ENCODE measurements at regions not wholly inside any gene's neighbourhood (a gene's known extent, or its start where the extent isn't known, plus 50 kb on each side); places are given as distances from the start of the nearest gene placed in this dataset.

- Histone ChIP-seq H3K36me3 (no peaks in the 10 kb centered on the region), H3K9me3 (no peaks in the 10 kb centered on the region), H3K27ac (no peak overlapping the region), H3K4me3 (no peak overlapping the region), H3K27me3 (no peaks in the 10 kb centered on the region), H3K4me1 (no peaks in the 10 kb centered on the region)
- intact Hi-C loops (cut with DNase I; ENCODE audit: low total_unique reads) (no loop called here), in situ Hi-C loops (cut with MboI; ENCODE audit: low pct_ligation_motif_present in 1 of 4, low pct_unique_long_range_greater_than_20kb in 1 of 4, low sequenced_read_pairs in 3 of 4) (no loop called here)
- TF ChIP-seq POLR2AphosphoS5 (IDR thresholded peaks at IDR 0.05), result no peak
- TF ChIP-seq POLR2A (IDR thresholded peaks at IDR 0.05), result no peak
- TF ChIP-seq CTCF (IDR thresholded peaks at IDR 0.05), result no peak
- TF ChIP-seq EP300 (IDR thresholded peaks at IDR 0.05; ENCODE audit: low read depth), result no peak
- WGBS, 2 donors (ENCODE audit: low coverage in 1 of 2), result 65 to 82% methylated on average over 1 of the region's 1 CpG
- DNase-seq, result no peak
These were observed 251.3 kb upstream of the PCDH9 start for GRCh38 chr13:67481445-67481844.

DNA sequence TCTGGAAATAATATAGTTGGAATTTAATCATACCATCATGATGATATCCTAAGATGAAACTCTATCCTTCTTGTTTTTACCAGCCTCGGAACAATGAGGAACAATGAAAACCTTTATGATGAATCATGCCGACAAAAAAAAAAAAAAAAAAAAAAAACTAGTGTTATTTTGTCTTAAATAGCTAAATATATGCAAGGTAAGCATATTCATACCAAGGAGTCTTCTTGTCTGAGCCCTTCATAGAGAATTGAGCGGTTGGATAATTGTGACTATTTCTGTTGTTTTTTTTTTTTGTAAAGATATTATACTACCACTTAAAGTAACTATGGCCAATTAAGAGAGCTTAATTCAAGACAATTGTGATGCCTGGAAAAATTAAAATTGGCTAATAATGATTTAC, 244.0 kb upstream of the PCDH9 start:
- WGBS, 2 donors (ENCODE audit: low coverage in 1 of 2), result 82 to 85% methylated on average over 3 of the region's 3 CpGs
- DNase-seq, result no peak
- no peak for TF ChIP-seq CTCF (IDR thresholded peaks at IDR 0.05)
- no peak for TF ChIP-seq POLR2AphosphoS5 (IDR thresholded peaks at IDR 0.05)
- no peak for TF ChIP-seq EP300 (IDR thresholded peaks at IDR 0.05; ENCODE audit: low read depth)
- TF ChIP-seq POLR2A (IDR thresholded peaks at IDR 0.05), result no peak
- no peak overlapping the region for H3K4me3 ChIP-seq
- in situ Hi-C loops (cut with MboI; ENCODE audit: low pct_ligation_motif_present in 1 of 4, low pct_unique_long_range_greater_than_20kb in 1 of 4, low sequenced_read_pairs in 3 of 4) (no loop called here), intact Hi-C loops (cut with DNase I; ENCODE audit: low total_unique reads) (no loop called here)
- no peaks in the 10 kb centered on the region for H3K9me3 ChIP-seq
- H3K27ac ChIP-seq, result no peak overlapping the region
- H3K36me3 ChIP-seq, result no peaks in the 10 kb centered on the region
- no peaks in the 10 kb centered on the region for H3K27me3 ChIP-seq
- no peaks in the 10 kb centered on the region for H3K4me1 ChIP-seq

GRCh38 chr13:67469623-67470022, 239.5 kb upstream of the PCDH9 start:
- TF ChIP-seq CTCF (IDR thresholded peaks at IDR 0.05) (no peak), POLR2AphosphoS5 (IDR thresholded peaks at IDR 0.05) (no peak), EP300 (IDR thresholded peaks at IDR 0.05; ENCODE audit: low read depth) (no peak), POLR2A (IDR thresholded peaks at IDR 0.05) (no peak)
- no peak overlapping the region for H3K4me3 ChIP-seq
- WGBS, 2 donors (ENCODE audit: low coverage in 1 of 2), result 59 to 70% methylated on average over 3 of the region's 3 CpGs
- H3K36me3 ChIP-seq, result no peaks in the 10 kb centered on the region
- H3K9me3 ChIP-seq, result no peaks in the 10 kb centered on the region
- no peak overlapping the region for H3K27ac ChIP-seq
- no peaks in the 10 kb centered on the region for H3K27me3 ChIP-seq
- DNase-seq, result no peak
- in situ Hi-C loops (cut with MboI; ENCODE audit: low pct_ligation_motif_present in 1 of 4, low pct_unique_long_range_greater_than_20kb in 1 of 4, low sequenced_read_pairs in 3 of 4) (no loop called here), intact Hi-C loops (cut with DNase I; ENCODE audit: low total_unique reads) (no loop called here)
- no peaks in the 10 kb centered on the region for H3K4me1 ChIP-seq

- H3K27me3 ChIP-seq, result no peaks in the 10 kb centered on the region
- DNase-seq, result no peak
- TF ChIP-seq POLR2A (IDR thresholded peaks at IDR 0.05) (no peak), EP300 (IDR thresholded peaks at IDR 0.05; ENCODE audit: low read depth) (no peak), CTCF (IDR thresholded peaks at IDR 0.05) (no peak), POLR2AphosphoS5 (IDR thresholded peaks at IDR 0.05) (no peak)
- no peaks in the 10 kb centered on the region for H3K9me3 ChIP-seq
- intact Hi-C loops (cut with DNase I; ENCODE audit: low total_unique reads), result no loop called here
- no peaks in the 10 kb centered on the region for H3K4me1 ChIP-seq
- no peak overlapping the region for H3K27ac ChIP-seq
- no peak overlapping the region for H3K4me3 ChIP-seq
- no peaks in the 10 kb centered on the region for H3K36me3 ChIP-seq
- in situ Hi-C loops (cut with MboI; ENCODE audit: low pct_ligation_motif_present in 1 of 4, low pct_unique_long_range_greater_than_20kb in 1 of 4, low sequenced_read_pairs in 3 of 4), result no loop called here
- WGBS, 2 donors (ENCODE audit: low coverage in 1 of 2), result 81 to 82% methylated on average over 7 to 8 of the region's 8 CpGs
These were observed 236.4 kb upstream of the PCDH9 start for GRCh38 chr13:67466569-67466968.

Data from transverse colon (tissue), 4 donors.